Renal pelvis (tissue), 1 donor: ENCODE measurements at regions not wholly inside any gene's neighbourhood (a gene's known extent, or its start where the extent isn't known, plus 50 kb on each side); places are given as distances from the start of the nearest gene placed in this dataset.
"Not testable (repeated sequence)": the region's sequence is repeated elsewhere in the genome, so short reads cannot be mapped to it uniquely, and the experiment has no call there.

Experiments
- DNase-seq: peaks from one replicate; pipeline ENCODE4 v3.0.0-alpha.2; 2013

DNA sequence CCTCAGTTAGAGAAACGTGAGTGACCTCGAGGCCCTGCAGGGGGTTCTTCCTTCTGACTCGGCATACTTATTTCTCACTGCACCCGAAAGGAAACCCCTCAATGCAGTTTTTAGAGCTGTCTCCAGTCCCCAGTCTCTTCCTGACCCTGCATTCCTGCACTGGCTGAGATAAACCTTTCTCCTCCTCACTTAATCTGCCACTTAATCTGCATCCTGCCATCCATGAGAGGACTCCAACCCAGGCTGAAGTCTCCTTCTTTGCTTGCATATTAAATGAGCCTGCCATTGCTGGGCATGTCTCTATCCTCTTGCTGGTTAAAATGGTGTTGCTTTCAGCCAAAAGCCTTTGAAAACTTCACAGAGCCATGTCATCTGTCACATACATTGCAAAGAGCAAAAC is 125.6 kb upstream of the GATA6 start:
- no peak for DNase-seq

- no peak for DNase-seq
Measured at GRCh38 chr18:22044474-22045220, 124.7 kb upstream of the GATA6 start.

- DNase-seq, result no peak
Measured at GRCh38 chr18:22045221-22045918, 124.0 kb upstream of the GATA6 start.

- DNase-seq, result no peak
Measured at GRCh38 chr18:22046473-22046872, 122.9 kb upstream of the GATA6 start.

GRCh38 chr18:22047485-22047884 is 121.9 kb upstream of the GATA6 start:
- DNase-seq, result no peak

DNA sequence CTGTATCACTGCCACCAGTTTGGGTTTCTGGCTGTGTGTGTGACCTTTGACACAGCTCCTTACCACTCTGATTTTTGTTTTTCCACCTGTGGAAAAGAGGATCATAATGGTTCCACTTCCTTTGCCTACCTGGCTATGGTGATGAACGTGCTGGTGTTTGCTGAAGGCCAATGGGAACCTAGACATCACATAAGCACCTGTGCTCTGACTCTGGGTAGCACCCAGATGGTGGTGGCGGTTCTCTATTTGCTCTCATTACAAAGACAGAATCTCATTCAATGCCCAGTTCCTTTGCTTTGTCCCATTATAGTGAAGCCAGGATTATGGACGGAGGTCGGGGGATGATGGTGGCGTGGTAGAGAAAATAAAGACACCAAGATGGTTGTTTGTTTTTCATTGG is 121.2 kb upstream of the GATA6 start:
- no peak for DNase-seq

- DNase-seq, result no peak
Measured at GRCh38 chr18:22048932-22049615, 120.3 kb upstream of the GATA6 start.

- DNase-seq, result no peak
Measured at GRCh38 chr18:22052405-22053105, 116.8 kb upstream of the GATA6 start.

- DNase-seq, result no peak
Measured at GRCh38 chr18:22055466-22056238, 113.7 kb upstream of the GATA6 start.

GRCh38 chr18:22056950-22057349 is 112.4 kb upstream of the GATA6 start:
- no peak for DNase-seq

- no peak for DNase-seq
Measured at GRCh38 chr18:22057908-22058527, 111.4 kb upstream of the GATA6 start.

DNA sequence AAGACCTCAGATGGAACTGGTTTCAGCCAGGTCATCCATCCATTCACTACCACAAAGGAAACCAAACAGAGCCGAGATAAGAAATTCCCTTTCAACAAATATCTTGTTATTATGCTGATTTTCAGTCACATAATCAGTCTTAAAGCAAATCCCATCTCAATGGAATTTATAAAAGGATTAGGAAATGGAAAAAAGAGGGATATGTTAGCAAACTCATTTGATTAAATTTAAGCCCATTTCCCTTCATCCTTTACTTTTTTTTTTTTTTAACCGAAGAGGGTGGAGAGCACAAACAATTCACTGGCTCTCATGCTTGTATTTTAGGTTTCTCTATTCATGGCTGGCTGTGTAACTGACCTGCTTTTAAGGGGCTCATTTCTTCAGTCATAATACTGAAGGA is 109.0 kb upstream of the GATA6 start:
- no peak for DNase-seq

DNA sequence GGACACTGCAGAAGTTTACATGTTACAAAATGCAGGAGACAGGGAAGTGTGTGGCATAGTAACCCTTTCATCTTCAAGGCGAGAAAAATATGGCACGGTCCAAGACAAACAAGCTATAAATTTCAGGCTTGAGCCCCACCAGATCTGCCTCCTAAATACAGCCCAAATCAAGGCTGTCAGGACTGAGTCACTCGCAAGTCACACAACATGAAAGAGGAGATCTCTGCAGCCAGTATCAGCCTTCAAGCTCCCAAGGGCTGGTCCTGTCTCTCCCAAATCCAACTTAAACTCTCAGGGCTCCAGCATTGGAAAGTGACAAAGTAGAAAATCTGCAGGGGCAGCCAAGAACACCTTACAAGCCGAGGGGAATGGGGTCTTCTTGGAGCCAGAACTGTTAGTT is 106.3 kb upstream of the GATA6 start:
- no peak for DNase-seq

DNA sequence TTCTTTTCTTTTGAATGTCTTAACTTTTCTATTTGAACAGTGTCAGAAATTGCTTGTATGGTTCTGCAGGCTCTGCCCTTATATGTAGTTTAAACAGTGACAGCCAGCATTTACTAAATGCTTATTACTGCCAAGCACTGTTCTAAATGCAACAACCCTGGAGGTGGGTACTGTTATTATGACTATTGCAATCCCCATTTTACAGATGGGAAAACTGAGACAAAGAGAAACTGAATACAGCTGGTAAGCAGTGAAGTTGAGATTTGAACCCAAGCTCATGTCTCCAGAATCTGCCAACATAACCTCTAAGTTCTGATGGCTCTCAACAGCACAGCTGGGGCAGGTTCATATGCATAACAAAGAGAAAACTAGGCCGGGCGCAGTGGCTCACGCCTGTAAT is 105.7 kb upstream of the GATA6 start:
- DNase-seq, result no peak

DNA sequence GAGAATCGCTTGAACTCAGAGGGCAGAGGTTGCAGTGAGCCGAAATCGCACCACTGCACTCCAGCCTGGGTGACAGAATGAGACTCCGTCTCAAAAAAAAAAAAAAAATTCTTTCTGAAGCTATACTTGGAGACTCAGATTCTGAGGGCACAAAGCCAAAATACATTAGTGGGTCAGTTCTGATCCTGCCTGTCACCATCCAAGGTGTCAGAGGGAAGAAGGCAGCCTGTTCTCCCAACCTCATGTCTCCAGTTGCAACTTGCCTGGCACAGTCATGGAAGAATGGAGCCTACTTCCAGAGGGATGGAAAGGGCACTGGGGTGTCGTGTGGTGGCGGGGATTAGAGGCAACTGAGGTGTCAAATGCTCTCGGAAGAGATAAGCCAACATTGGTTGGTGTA is 104.8 kb upstream of the GATA6 start:
- DNase-seq, result no peak

GRCh38 chr18:22065311-22065710 is 104.1 kb upstream of the GATA6 start:
- no peak for DNase-seq

DNA sequence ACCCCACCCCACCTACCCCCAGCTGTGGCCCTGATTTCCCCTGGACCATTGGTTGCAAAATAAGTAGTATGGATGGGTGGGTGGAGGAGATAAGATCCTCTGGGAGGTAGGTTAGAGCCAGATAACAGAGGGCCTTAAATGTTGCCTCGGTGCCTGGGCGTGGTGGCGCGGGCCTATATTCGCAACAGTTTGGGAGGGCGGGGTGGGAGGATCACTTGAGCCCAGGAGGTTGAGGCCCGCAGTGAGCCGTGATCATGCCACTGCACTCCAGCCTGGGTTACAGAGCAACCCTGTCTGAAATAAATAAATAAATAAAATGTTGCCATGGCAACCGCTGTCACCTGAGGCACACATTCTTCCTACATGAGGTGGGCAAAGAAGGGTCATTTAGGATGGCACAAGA is 103.3 kb upstream of the GATA6 start:
- DNase-seq, result no peak

DNA sequence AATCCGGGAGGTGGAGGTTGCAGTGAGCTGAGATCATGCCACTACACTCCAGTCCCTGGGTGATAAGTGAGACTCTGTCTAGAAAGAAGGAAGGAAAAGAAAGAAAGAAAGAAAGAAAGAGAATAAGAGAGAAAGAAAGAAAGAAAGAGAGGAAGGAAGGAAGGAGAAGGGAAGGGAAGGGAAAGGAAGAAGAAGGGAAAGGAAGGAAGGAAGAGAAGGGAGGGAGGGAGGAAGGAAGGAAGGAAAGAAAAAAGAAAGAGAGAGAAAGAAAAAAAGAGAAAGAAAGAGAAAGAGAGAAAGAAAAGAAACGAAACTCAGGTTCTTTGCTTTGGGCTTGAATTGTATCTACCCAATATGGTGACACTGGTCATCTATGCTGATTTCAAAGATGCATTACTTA is 102.3 kb upstream of the GATA6 start:
- DNase-seq, result no peak

- DNase-seq, result no peak
Measured at GRCh38 chr18:22067682-22068081, 101.7 kb upstream of the GATA6 start.

DNA sequence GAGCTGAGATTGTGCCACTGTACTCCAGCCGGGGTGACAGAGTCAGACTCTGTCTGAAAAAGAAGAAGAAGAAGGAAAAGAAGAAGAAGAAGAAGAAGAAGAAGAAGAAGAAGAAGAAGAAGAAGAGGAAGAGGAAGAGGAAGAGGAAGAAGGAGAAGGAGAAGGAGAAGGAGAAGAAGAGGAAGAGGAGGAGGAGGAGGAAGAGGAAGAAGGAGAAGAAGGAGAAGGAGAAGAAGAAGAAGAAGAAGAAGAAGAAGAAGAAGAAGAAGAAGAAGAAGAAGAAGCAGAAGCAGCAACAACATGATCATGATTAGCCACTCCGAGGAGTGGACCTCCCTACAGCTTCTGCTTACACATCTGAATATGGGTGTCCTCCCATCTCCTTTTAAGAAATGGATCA is 100.6 kb upstream of the GATA6 start:
- not testable (repeated sequence) for DNase-seq

GRCh38 chr18:22069916-22070315 is 99.5 kb upstream of the GATA6 start:
- no peak for DNase-seq
